Lung (tissue), 11 donors: ENCODE measurements at regions not wholly inside any gene's neighbourhood (a gene's known extent, or its start where the extent isn't known, plus 50 kb on each side); places are given as distances from the start of the nearest gene placed in this dataset.

Experiments
- ATAC-seq: fragments of 200-7000 bp; cut with Tn5 transposase; one replicate; pipeline ENCODE4 v1.9.1; 2020; ENCODE audit warnings: moderate number of reproducible peaks; ENCODE audit not compliant: insufficient read depth, low FRiP score
- DNase-seq, 3 donors: peaks; one replicate each; pipeline ENCODE4 v3.0.0-alpha.2; 2013 to 2017
- H3K27ac ChIP-seq, 2 donors: one replicate each; pipeline ENCODE4 v1.5.1; 2013; ENCODE audit warnings: mild to moderate bottlenecking in 2 of 2, moderate library complexity in 2 of 2, control low read depth in 1 of 2, inconsistent platforms in 1 of 2, low read depth in 1 of 2, low read length in 1 of 2
- H3K27me3 ChIP-seq, 3 donors: one replicate each; pipeline ENCODE4 v1.5.1; 2013; ENCODE audit warnings: low read length in 2 of 3; ENCODE audit not compliant: control insufficient read depth in 3 of 3, insufficient read depth in 3 of 3
- H3K36me3 ChIP-seq, 4 donors: one replicate each; pipeline ENCODE4 v1.5.1; 2013; ENCODE audit warnings: low read length in 4 of 4, mild to moderate bottlenecking in 1 of 4, moderate library complexity in 1 of 4; ENCODE audit not compliant: control insufficient read depth in 4 of 4, insufficient read depth in 4 of 4
- H3K4me1 ChIP-seq, 5 donors: one replicate each; pipeline ENCODE4 v1.5.1; 2013; ENCODE audit warnings: low read length in 5 of 5, mild to moderate bottlenecking in 2 of 5, moderate library complexity in 1 of 5; ENCODE audit not compliant: control insufficient read depth in 5 of 5, insufficient read depth in 5 of 5
- H3K4me3 ChIP-seq: one replicate; pipeline ENCODE4 v1.5.1; 2013; ENCODE audit warnings: mild to moderate bottlenecking, control low read depth, moderate library complexity
- H3K9ac ChIP-seq, 2 donors: one replicate each; pipeline ENCODE4 v1.5.1; 2013; ENCODE audit warnings: low read length in 2 of 2, control low read depth in 1 of 2; ENCODE audit not compliant: insufficient read depth in 1 of 2
- H3K9me3 ChIP-seq, 4 donors: one replicate each; pipeline ENCODE4 v1.5.1; 2013; ENCODE audit warnings: low read length in 3 of 4, mild to moderate bottlenecking in 1 of 4, moderate library complexity in 1 of 4; ENCODE audit not compliant: control insufficient read depth in 4 of 4, insufficient read depth in 3 of 4
- WGBS, 2 donors: extraction: QIAGEN DNeasy Blood & Tissue Kit; methylation state at CpG; one replicate each; pipeline ENCODE4 v1.1.7; 2013; 5-methylcytosine and 5-hydroxymethylcytosine counted together
- TF ChIP-seq, protein P1 (sequence below): IDR thresholded peaks from 2 replicates; pipeline ENCODE4 v1.5.1; 2012; ENCODE audit warnings: mild to moderate bottlenecking; ENCODE audit errors: control extremely low read depth, extremely low read depth
- donor health status: control.
- donor health status: control.
- donor health status: Bipolar disorder and iron deficiency.
- donor health status: healthy.
- donor health status: DM: yes; HTN: yes; CAD: no.

DNA sequence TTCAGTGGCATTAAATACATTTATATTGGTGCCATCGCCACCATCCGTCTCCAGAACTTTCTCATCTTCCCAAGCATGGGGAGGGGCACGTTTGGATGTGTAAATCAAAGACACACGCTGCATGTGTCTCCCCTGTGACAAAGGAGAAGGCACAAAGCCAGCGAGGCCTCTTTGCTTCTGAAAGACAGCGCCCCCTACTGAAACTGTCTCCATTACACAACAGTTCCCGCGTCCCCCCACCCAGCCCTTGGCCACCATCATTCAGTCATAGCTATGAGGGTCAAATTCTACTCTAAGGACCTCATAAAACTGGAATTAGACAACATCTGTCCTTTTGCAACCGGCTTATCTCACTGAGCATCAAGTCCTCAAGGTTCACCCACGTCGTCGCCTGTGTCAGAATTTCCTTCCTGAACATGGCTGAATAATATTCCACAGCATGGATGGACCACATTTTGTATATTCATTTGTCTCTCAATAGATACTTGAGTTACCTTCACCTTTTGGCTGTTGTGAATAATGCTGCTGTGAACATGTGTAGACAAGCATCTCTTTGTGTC is 64.8 kb downstream of the IGF2 start:
- no peak for DNase-seq
- no peak overlapping the region for H3K27ac ChIP-seq
- H3K36me3 ChIP-seq: no peaks in the 10 kb centered on the region
- H3K4me3 ChIP-seq: no peak overlapping the region
- WGBS, 2 donors: 66 to 69% methylated on average over 12 of the region's 12 CpGs
- no peak overlapping the region for H3K9ac ChIP-seq
- peaks cover 0 to 3% (median 0%) of the 10 kb centered on the region in 4 donors for H3K9me3 ChIP-seq
- ATAC-seq: no peak
- TF ChIP-seq, protein P1, sequence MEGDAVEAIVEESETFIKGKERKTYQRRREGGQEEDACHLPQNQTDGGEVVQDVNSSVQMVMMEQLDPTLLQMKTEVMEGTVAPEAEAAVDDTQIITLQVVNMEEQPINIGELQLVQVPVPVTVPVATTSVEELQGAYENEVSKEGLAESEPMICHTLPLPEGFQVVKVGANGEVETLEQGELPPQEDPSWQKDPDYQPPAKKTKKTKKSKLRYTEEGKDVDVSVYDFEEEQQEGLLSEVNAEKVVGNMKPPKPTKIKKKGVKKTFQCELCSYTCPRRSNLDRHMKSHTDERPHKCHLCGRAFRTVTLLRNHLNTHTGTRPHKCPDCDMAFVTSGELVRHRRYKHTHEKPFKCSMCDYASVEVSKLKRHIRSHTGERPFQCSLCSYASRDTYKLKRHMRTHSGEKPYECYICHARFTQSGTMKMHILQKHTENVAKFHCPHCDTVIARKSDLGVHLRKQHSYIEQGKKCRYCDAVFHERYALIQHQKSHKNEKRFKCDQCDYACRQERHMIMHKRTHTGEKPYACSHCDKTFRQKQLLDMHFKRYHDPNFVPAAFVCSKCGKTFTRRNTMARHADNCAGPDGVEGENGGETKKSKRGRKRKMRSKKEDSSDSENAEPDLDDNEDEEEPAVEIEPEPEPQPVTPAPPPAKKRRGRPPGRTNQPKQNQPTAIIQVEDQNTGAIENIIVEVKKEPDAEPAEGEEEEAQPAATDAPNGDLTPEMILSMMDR: no peak
- peaks cover 0 to 8% (median 2%) of the 10 kb centered on the region in 3 donors for H3K27me3 ChIP-seq
- H3K4me1 ChIP-seq: no peaks in the 10 kb centered on the region

- ATAC-seq (no peak), DNase-seq (no peak)
- no peak overlapping the region for H3K9ac ChIP-seq
- peaks cover 0 to 8% (median 2%) of the 10 kb centered on the region in 3 donors for H3K27me3 ChIP-seq
- TF ChIP-seq, protein P1: no peak
- H3K27ac ChIP-seq: no peak overlapping the region
- H3K4me3 ChIP-seq: no peak overlapping the region
- 85 to 88% methylated on average over 13 of the region's 13 CpGs for WGBS, 2 donors
- H3K36me3 ChIP-seq: no peaks in the 10 kb centered on the region
- H3K4me1 ChIP-seq: no peaks in the 10 kb centered on the region
- peaks cover 0 to 3% (median 0%) of the 10 kb centered on the region in 4 donors for H3K9me3 ChIP-seq
Observed at GRCh38 chr11:2072551-2073261, 66.5 kb downstream of the IGF2 start.

DNA sequence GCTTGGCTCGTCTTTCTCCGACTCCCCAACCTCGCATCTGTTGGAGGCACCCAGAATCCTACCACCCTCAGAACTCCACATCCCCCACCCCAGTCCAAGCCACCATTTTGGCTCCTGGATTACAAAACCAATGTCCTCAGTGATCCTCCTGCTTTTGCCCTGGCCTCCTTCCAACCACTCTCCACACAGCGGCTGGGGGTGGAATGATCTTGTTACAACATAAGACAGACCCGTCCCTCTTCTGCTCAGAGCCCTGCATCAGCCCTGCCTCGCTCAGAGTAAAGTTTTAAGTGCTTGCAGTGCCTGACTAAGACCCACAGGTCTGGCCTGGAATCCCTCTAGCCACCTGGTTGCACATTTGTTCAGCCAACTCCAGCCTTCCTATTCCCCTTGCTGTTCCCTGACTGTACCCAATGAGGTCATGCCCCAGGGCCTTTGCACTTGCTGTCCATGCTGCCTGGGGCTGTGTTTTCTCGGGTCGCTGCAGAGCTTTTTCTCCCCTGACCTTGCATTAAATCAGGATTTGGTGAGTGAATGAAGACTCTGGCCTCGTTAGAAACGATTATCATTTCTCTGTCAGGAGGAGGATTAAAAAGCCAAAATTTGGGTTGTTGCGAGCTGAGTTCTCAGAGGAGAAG is 67.3 kb downstream of the IGF2 start:
- no peak overlapping the region for H3K9ac ChIP-seq
- no peak overlapping the region for H3K27ac ChIP-seq
- no peaks in the 10 kb centered on the region for H3K4me1 ChIP-seq
- DNase-seq (peak in 2 of 3 donors; percentile 5 to 29), ATAC-seq (no peak)
- H3K36me3 ChIP-seq: no peaks in the 10 kb centered on the region
- H3K27me3 ChIP-seq: peaks cover 0 to 8% (median 2%) of the 10 kb centered on the region in 3 donors
- 82 to 90% methylated on average over 11 of the region's 11 CpGs for WGBS, 2 donors
- H3K9me3 ChIP-seq: peaks cover 0 to 3% (median 0%) of the 10 kb centered on the region in 4 donors
- no peak overlapping the region for H3K4me3 ChIP-seq
- TF ChIP-seq, protein P1: no peak
